HCT116 (cell line): ENCODE measurements at regions not wholly inside any gene's neighbourhood (a gene's known extent, or its start where the extent isn't known, plus 50 kb on each side); places are given as distances from the start of the nearest gene placed in this dataset.

Experiments used
- EZH2 ChIP-seq: fragments of 200-600 bp; sonication (generic); IDR thresholded peaks from 2 replicates; pipeline ENCODE4 v1.6.1; 2017; ENCODE audit warnings: antibody characterized with exemption, mixed run types
- FOSL1 ChIP-seq: IDR thresholded peaks from 2 replicates; pipeline ENCODE4 v1.6.1; 2012; ENCODE audit warnings: low read depth
- POLR2A ChIP-seq: IDR thresholded peaks from 2 replicates; pipeline ENCODE4 v1.7.0; 2011; ENCODE audit warnings: borderline replicate concordance; ENCODE audit not compliant: insufficient read depth, insufficient read length; ENCODE audit errors: extremely low read depth
- POLR2AphosphoS5 ChIP-seq: IDR thresholded peaks from 2 replicates; pipeline ENCODE4 v1.6.1; 2011; ENCODE audit warnings: mild to moderate bottlenecking, low read depth, low read length, moderate library complexity
- RAD21 ChIP-seq: IDR thresholded peaks from 2 replicates; pipeline ENCODE4 v1.6.1; 2012; ENCODE audit warnings: low read depth, mild to moderate bottlenecking
- TCF7L2 ChIP-seq: IDR thresholded peaks from 2 replicates; pipeline ENCODE4 v1.7.0; 2011; ENCODE audit warnings: borderline replicate concordance, inconsistent platforms; ENCODE audit not compliant: insufficient read depth, insufficient read length; ENCODE audit errors: extremely low read depth
- YY1 ChIP-seq: IDR thresholded peaks from 2 replicates; pipeline ENCODE4 v1.6.1; 2011; ENCODE audit warnings: low read length, low read depth, moderate library complexity, mild to moderate bottlenecking; ENCODE audit not compliant: insufficient replicate concordance; ENCODE audit errors: extremely low read depth
- ZNF274 ChIP-seq: fragments of 200-500 bp; sonication (Bioruptor generic); IDR thresholded peaks from 2 replicates; pipeline ENCODE4 v1.6.1; 2014; ENCODE audit warnings: mild to moderate bottlenecking, low read depth, low read length, inconsistent platforms
- TF ChIP-seq, protein P1 (sequence below), 3 experiments: fragments of 200-600 bp in 1 of 3; sonication (generic) in 1 of 3; IDR thresholded peaks in 2 of 3; conservative IDR thresholded peaks in 1 of 3; 2 replicates each; pipeline ENCODE4 v1.5.1; 2012 to 2017; ENCODE audit warnings: low read depth in 2 of 3, low read length in 2 of 3, antibody characterized with exemption in 1 of 3, borderline replicate concordance in 1 of 3, control low read depth in 1 of 3, mild to moderate bottlenecking in 1 of 3, mixed read lengths in 1 of 3, mixed run types in 1 of 3, moderate library complexity in 1 of 3; ENCODE audit not compliant: insufficient read depth in 1 of 3

DNA sequence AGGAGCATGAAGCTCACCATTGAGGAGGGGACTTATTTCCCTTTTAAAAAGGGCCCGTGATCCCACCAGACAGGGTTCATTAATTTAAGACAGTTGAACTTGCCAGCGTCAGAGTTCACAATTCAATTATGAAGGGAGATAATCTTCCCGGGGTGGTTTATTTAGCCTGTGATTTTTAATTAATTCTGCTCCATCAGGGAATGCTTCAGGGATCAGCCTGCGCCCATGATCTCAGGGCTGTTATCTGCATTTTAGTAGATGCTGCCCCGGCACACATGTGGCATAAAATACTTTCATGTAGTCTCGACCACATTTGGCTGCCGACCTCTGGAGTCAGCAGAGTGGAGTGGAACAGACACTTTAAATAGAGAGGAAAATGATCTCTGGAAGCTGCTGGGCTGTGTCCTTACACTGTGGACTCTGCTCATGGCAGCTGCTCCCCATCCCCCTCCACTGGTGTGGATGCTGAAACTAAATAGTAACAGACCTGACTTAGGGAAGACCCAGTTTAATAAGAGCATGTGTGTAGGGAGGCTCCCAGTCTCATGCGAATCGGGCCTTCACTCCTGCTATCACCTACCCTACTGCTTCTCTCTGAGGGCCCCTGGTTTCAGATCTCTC lies 256.9 kb downstream of the TEX29 start:
- TF ChIP-seq YY1 (no peak), POLR2A (no peak), RAD21 (no peak), FOSL1 (no peak), EZH2 (no peak), ZNF274 (no peak), POLR2AphosphoS5 (no peak), TCF7L2 (no peak)
- TF ChIP-seq, protein P1, sequence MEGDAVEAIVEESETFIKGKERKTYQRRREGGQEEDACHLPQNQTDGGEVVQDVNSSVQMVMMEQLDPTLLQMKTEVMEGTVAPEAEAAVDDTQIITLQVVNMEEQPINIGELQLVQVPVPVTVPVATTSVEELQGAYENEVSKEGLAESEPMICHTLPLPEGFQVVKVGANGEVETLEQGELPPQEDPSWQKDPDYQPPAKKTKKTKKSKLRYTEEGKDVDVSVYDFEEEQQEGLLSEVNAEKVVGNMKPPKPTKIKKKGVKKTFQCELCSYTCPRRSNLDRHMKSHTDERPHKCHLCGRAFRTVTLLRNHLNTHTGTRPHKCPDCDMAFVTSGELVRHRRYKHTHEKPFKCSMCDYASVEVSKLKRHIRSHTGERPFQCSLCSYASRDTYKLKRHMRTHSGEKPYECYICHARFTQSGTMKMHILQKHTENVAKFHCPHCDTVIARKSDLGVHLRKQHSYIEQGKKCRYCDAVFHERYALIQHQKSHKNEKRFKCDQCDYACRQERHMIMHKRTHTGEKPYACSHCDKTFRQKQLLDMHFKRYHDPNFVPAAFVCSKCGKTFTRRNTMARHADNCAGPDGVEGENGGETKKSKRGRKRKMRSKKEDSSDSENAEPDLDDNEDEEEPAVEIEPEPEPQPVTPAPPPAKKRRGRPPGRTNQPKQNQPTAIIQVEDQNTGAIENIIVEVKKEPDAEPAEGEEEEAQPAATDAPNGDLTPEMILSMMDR (IDR thresholded peaks at IDR 0.05 in 2 of 3, conservative IDR thresholded peaks at IDR 0.05 in 1 of 3; ENCODE audit: borderline replicate concordance in 1 of 3, insufficient read depth in 1 of 3, low read depth in 2 of 3, low read length in 2 of 3): no peak
